GM21515 (cell line): ENCODE measurements at regions not wholly inside any gene's neighbourhood (a gene's known extent, or its start where the extent isn't known, plus 50 kb on each side); places are given as distances from the start of the nearest gene placed in this dataset.

Experiments
- ATAC-seq: cut with Tn5 transposase; IDR thresholded peaks from one replicate; pipeline ENCODE4 v1.9.1; 2021; ENCODE audit not compliant: unreplicated experiment

DNA sequence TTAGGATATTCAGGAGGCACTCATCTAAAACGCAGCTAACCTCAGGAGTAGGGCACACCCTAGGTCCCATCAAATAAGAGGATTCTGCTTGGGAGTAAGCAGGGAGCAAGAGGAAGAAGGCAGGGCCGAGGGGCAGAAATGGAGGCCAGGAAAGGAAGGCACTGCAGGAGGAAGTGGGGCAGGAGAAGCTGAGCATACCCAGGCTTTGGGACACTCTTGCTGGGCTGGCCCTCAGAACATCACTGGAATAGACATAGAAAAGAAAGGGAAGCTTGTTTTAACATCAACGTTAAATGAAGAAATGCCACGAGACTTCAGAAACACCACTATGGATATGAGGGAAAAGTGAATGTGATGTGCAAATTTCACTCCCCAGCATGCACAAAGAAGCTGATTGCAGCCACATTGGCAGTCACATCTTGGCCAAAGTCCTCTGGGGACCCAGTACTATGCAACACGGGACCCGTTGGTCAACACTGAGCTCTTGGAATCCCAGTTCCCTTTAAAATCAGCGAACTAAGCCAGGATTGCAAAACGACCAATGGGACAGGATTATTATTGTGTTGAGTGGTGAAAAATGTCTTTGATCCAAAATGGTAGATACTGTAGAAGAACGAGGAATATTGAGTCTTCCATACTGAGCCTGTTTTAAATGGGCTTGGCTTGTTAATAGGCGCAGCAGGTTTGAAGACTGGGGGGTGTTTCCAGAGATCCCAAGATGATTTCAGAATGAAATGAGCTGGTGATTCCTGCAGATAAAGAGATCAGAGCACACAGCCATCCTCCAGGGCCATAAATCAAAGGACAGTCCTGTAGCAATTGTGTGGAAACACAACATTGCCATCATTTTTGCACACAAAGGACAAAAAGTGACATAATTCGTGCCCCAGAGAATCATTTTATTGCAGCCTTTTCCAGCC is 152.4 kb downstream of the TOMM20 start:
- no peak for ATAC-seq

DNA sequence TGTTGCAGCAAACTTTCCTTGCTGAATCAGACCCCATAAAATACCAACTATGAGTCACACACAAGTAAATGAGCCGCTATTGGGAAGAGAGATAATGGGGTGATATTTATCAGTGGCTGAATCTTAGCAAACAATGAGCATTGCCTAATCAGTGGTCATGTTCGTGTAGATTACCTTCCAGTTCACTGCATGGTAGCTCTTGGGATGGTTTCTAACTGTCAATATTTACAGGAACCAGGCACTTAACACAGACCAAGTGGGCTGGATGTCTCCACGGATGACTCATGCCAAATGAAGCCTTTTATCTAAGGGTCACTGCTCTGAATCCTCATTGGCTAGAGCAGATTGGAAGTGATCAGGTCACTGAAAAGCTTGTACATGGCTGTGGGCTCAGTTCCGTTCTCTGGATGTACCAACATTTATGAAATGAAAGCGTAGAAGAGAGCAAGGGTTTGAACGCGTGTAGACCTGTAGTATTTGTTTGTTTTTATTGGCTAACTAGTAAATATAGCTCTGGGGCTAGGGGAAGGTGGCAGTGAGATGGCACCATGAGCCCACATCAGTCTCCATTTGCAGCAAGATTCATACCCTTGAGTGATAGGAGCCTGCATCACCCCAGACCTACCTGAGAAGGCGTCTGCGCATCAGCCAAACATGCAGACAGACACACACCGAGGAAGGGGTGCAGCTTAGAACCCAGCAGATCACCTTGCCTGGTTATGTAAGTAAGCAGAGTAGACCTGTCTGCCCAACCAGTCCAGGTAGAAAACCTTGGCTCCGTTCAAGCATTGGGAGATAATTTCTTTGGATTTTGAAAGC is 153.3 kb downstream of the TOMM20 start:
- no peak for ATAC-seq

DNA sequence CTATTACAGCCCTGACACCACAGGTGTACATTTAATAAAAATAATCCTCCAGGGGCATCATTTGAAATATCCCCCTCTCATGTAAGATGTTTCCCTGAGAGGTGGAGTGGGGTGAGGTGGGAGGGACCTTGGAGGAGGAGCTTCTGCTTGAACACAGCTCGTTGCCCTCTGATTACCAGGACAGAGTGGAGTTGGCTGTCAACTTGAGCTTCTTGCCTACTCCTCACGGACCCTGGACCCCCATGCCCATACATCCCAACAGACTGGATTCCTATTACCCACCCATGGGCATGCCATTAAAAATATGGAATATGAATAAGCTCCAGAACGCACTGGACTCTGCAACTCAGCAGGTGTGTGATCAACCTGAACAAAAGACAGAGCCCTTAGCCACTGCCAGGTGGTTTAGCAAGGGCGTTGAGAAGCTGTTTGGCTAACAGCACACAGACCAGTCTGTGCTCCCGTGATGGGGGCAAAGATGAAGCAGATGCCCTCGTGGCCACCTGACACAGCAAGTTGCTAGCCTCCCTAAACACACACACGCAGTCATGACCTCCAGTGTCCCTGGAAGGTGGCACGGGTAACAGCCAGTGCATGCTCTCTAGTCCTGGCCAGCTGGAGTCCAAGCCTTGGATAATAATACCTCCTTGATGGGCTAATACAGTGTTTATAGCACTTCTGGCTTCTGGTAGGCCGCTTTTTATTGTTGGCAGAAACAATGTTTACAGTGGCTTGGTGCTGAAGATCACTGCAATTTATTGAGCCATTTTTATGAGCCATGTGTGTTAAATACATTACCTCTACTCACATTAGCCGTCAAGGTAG is 155.0 kb downstream of the TOMM20 start:
- ATAC-seq: no peak

DNA sequence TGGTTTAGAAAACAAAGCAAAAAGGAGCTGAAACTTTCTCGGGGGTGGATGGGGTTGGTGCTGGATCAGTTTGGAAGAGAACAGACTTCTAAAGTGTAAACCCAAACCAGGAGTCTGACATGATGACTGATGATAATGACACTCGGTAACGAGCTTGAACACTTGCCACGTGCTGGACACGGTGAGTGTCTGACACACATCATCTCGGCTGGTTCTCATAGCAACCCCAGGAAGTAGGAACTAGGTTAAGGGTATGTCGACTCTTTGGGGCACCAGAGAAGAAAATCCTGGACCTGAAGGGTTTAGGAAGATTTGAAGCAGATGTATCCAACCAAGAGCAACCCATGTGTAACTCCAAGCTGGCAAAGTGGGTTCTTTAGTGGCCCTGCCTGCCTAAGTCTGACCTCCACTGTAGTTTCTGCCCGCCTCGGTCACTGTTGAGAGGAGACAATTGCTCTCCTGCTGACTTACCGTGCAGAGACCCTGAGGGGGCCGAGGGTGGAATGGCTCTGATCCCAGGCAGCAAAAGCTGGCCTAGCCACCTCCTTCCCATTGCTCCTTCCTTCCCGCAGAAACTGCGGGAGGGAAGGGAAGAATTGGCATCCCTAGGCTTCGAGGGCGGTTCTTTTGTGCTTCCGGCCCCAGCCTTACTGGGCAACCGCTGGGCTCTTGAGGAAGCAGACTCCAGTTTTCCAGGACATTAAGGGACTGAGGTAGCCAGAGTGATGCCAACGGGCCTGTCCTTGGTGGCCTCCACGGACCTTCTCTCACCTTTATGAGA is 156.0 kb downstream of the TOMM20 start:
- no peak for ATAC-seq

DNA sequence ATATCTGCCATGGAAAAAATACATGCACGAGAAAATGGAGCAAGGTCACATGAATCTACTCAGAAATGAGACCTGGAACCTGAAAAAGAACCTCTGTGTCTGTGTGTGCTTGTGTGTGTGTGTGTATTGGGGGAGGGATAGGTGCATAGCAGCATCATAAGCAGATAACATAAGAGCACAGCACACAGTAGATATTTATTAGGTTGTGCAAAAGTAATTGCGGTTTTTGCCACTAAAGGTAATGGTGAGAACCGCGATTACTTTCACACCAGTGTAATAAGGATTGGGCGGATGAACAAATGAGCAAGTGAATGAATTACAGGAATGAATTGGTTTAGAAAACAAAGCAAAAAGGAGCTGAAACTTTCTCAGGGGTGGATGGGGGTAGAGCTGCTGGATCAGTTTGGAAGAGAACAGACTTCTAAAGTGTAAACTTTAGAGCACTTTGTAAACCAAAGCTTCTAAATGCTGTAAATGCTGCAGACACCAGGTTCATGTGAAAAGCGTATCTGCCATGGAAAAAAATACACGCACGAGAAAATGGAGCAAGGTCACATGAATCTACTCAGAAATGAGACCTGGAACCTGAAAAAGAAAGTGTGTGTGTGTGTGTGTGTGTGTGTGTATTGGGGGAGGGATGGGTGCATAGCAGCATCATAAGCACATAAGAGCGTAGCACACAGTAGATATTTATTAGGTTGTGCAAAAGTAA is 156.9 kb downstream of the TOMM20 start:
- no peak for ATAC-seq

DNA sequence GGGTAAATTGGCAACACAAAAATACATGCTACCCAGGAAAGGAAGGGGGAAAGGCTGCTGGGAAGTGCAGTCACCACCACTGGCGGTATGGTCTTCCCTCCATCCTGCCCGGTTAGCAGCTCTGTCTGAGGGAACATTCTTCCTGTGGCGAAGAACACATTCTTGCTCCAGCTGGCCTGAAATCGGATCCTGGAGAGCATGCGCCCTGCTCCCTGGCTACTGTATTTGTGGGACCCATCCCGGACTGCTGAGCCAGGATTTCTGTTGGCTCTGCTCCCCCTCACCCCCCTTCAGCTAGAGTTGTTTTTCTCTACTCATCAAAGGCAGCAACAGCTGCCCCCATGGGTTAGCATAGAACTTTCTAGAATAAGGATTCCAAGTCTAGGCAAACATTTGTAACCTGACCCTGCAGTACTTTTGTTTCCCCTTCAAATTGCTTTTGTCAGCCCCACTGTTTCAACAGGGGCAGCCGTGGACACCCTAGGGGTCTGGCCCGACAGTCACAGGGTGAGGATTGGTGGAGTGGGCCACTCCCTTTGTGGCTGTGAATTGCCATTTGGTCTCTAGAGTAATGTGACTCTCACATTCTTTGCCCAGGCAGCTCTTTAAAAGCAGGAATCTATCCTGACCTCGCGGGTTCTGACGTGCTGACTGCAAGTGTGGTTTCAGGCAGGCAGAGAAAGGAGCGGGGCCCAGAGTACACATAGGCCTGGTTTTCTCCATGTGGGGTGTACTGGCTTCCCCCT is 157.7 kb downstream of the TOMM20 start:
- no peak for ATAC-seq

DNA sequence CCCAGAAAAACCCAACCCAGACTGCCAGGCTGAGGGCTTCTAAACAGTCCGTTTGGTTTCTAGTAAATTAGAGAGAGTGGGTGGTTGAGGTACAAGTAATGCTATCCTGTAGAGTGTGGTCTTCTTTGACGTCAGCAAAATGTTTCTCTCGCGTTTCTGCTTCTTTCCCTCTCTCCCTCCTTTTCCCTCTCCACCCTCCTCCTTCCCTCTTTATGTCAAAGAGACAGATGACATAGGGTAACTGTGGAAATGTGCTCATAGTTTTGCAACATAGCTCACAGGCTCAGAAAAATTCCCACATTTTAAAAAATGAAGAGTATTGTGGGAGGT is 158.3 kb downstream of the TOMM20 start:
- ATAC-seq: no peak

DNA sequence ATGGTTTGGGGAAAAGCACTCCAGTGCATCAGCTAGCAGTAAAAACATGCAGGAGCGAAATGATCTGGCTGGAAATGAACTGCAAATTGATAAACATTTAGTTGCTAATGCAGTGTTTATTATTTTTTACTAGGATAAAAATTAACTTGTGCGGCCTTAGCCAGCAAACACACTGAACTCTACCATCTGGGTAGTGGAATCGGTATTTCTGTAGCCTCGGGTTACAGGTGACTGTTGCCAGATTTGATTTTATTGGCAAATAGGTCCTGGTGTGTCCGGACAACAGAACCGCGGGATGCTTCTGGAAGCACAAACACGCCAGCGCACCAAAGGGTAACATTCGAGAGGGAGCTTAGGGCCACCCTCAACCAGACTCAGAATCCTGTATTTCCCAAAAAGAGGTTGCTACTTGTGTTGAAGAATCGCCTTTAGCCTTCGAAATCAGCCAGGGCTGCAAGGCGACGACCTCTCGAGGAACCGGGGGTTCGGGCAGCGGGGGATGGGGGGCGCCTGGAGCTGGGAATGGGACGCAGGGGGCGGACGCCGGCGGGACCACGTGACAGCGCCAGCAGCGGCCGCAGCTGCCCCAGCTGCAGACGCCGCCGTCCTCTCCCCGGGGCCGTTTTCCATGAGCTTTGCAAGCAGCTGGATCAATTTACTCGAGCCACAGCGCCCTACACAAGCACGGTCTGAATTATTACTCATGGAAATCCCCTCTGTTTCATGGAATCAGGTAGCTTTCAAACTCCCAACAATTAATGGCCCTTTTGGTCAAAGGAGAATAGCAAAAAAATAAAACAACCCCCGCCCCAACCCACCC is 158.8 kb downstream of the TOMM20 start:
- no peak for ATAC-seq

DNA sequence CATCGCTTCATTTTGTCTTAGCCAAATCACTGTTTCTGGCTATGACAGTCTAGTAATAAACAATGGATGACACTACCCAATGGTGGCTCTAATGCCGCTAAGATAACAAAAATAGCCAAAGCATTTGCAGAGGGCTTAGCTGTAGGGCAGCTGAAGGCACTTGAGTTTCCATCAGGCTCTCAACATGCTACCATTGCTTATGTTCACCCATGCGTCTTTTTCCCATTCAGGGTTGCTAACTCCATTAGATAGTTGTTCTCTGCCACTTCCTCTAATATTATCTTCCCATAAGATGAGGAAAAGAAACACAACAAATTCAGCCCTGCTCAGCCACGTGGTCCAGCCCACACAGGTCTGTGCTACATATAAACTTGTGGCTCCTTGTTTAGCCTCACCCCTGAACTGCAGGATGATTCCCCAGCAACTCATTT is 159.6 kb downstream of the TOMM20 start:
- ATAC-seq: no peak

DNA sequence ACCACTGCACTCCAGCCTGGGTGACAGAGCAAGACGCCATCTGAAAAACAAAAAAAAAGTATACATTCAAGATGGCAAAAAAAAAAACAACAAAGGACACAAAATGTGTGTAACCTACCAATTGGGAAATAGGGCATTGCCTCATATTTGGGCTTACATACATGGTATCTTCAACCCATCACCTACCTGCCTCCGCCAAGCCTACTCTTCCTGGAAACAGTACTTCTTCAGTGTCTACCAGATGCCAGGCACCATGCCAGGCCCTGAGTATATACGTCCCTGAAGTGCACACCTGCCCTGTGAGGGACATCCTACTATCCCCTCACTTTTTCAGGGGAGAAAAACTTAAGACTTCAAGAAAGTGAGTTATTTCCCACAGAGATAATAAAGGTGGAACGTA is 160.2 kb downstream of the TOMM20 start:
- ATAC-seq: no peak

DNA sequence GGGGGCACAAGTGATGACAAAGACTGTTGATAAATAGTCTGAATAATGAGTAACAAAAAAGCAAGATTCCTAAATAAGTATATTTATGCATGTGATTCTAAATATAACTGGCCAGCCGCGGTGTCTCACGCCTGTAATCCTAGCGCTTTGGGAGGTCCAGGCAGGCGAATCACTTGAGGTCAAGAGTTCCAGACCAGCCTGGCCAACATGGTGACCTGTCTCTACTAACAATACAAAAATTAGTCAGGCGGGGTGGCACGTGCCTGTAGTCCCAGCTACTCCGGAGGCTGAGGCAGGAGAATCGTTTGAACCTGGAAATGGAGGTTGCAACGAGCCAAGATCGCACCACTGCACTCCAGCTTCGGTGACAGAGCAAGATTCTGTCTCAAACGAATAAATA is 161.5 kb downstream of the TOMM20 start:
- no peak for ATAC-seq

DNA sequence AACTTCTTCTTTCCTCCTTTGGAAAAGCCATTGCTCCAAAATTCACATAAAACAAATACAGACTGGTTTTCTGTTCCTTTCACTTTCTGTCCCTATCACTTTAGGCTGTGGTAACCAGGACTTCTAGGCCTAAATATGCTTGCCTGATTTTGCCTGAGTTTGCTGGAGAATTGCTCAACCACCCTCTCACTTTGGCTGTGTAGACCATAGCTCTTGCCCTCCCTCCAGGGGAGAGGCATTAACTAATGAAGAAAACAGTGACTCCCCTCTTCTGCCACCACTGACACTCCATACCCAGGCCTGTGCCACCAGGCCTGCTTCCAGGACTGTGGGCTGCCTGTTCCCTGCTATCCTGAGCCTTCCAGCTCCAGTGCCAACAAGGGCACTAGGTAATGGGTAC is 163.5 kb downstream of the TOMM20 start:
- ATAC-seq: no peak

DNA sequence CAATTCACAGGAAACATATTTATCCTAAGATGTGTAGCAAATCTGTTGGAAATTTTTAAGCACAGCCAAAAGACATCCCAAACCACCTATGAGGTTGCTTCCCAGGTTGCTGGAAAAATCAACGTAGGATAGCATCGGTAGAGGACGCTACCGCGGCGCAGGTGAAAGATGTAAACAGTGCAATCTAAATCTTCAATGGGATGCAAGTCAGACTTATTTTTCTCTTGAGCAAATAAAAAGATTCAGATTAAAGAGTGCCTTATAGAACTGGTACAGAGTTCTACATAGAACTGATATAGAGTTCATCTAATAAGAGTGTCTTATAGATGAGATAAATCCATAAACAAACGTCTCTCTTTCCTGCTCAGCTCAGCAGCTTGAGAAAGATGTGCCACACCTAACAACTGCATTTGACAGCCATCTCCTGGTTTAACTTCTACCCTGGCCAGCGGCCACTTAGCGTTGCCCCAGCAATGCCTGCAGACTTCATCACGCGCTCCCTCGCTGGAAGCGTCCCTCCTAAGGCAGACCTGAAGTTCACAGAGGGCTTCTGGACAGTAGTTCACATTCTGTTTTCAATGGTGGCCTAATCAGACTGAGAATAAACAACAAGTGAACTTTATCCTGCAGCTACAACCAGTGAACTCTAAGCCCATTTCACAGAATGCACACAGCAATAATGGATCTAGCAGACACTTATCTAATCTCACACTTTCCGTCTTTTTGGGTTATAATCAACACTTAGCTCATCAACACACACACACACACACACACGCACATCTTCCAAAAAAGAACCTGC is 164.5 kb downstream of the TOMM20 start:
- ATAC-seq: no peak

DNA sequence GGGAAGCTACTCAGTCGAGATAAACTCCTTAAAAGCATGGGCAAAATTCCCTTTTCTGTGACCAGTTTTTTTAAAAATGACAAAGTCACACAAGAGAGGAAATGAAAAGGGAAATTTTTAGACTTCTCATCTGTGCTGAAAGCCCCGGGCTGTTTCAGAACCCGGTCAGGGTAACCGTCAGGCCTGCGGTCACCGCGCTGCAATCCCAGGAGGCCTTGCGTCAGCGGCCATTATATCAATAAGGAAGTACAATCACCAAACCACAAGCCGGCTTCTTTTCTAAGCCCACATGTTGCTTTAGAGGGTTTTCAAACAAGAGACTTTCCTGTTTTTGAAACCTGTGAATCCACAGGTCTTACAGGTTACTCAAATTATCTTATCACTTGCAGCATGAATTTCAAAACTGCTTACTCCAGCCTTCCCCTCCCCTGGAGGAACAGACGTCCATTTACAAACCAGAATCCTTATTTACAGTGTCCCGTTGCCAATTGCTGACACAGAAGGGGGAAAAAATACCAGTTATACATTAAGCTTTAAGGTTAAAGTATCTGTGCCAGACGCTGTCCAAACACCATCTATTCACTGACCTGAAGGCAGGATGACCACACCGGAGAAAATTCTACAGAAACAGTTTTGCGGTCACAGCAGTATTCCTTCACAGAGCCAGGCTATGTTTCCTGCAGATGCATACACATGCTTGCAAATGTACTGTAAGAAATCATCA is 165.3 kb downstream of the TOMM20 start:
- peak; percentile 86 for ATAC-seq

DNA sequence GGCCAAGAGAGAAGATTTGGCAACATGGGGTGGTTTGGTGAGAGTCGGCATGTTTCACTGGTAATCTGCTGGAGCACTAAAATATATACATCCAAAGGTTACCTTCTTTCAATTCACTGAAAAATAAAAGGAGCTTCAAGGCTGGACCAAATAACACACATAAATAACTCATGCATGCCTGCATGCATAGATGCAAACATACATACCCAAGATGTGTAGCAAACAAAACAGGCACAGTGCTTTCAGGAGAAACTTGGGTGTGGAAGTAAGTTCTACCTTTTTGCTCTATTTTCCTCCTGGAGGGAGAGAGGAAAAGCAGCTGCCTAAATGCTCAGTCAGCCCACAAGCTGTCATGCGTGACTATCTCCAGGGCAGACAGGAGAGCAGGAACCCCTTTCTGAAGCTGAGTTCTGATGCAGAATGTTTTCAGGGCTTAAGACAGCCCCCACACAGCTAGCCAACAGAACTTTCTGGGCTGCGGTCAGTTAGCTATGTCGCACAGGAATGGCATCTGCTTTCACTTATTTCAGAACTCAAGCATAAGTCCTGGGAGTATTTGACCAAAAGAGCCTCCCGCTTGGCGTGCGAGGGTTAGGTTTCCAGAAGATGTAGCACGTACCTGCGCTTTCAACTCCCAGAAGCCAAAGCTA is 166.2 kb downstream of the TOMM20 start:
- ATAC-seq: peak; percentile 46
